H1 (cell line): ENCODE measurements at regions not wholly inside any gene's neighbourhood (a gene's known extent, or its start where the extent isn't known, plus 50 kb on each side); places are given as distances from the start of the nearest gene placed in this dataset.

Experiments
- RXRA ChIP-seq: IDR thresholded peaks from 2 replicates; pipeline ENCODE4 v1.6.1; 2011; ENCODE audit warnings: low read depth, mild to moderate bottlenecking, low read length, moderate library complexity; ENCODE audit not compliant: insufficient read depth
- ZNF274 ChIP-seq: IDR thresholded peaks from 2 replicates; pipeline ENCODE4 v1.7.0; 2012; ENCODE audit warnings: low read length, borderline replicate concordance; ENCODE audit errors: extremely low read depth

DNA sequence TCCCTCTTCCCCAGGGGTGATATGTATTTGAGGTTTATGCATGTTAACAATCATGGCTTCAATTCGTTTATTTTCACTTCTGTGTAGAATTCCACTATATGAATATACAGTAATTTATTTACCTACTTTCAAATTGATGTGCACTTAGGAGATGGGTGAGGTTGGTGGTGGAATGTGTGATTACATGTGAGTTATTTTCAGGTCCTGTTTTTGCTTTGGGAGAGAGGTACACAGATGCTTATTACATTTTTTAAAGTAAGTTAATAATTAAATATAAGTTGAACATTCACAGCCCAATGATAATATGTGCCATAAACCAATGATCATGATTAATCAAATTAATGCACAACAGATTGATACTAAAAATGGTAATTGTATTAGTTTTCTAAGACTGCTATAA lies 79.5 kb downstream of the SPRY1 start (continued):
- TF ChIP-seq ZNF274 (no peak), RXRA (no peak)
